Left lung (tissue), 4 donors: ENCODE measurements at regions not wholly inside any gene's neighbourhood (a gene's known extent, or its start where the extent isn't known, plus 50 kb on each side); places are given as distances from the start of the nearest gene placed in this dataset.

ENCODE experiments used
- ATAC-seq: fragments of 200-7000 bp; cut with Tn5 transposase; one replicate; pipeline ENCODE4 v1.9.1; 2020; ENCODE audit warnings: moderate library complexity
- DNase-seq, 4 donors: peaks; one replicate each; pipeline ENCODE4 v3.0.0-alpha.2; 2013 to 2020
- H3K27ac ChIP-seq, 2 donors: fragments of 200-600 bp; sonication (generic) in 1 of 2; one replicate each; pipeline versions ENCODE4 v1.5.0 to v1.8.0; 2020 to 2021
- H3K27me3 ChIP-seq, 2 donors: fragments of 200-600 bp; sonication (generic) in 1 of 2; one replicate each; pipeline versions ENCODE4 v1.5.0 to v1.8.0; 2020 to 2021
- H3K36me3 ChIP-seq, 2 donors: fragments of 200-600 bp; sonication (generic) in 1 of 2; one replicate each; pipeline versions ENCODE4 v1.5.0 to v1.8.0; 2020 to 2021
- H3K4me1 ChIP-seq, 2 donors: fragments of 200-600 bp; one replicate each; pipeline ENCODE4 v1.8.0; 2021
- H3K4me3 ChIP-seq, 2 donors: fragments of 200-600 bp; sonication (generic) in 1 of 2; one replicate each; pipeline versions ENCODE4 v1.5.0 to v1.8.0; 2020 to 2021; ENCODE audit warnings: mild to moderate bottlenecking in 1 of 2
- H3K9me3 ChIP-seq, 2 donors: fragments of 200-600 bp; sonication (generic) in 1 of 2; one replicate each; pipeline versions ENCODE4 v1.5.0 to v1.8.0; 2020 to 2021
- CTCF ChIP-seq, 2 donors: fragments of 200-600 bp; sonication (generic) in 1 of 2; IDR thresholded peaks; one replicate each; pipeline versions ENCODE4 v1.5.0 to v1.8.0; 2021; ENCODE audit warnings: antibody characterized with exemption in 2 of 2
- intact Hi-C, 2 donors: fragments of 100-400 bp; cut with DNase I; formaldehyde crosslinking; loops; one replicate each; pipeline versions ENCODE4 v1.11.2 to v1.14.2; 2022
- donor health status: DM: no; HTN: yes; CAD: no.
- donor health status: DM: no; HTN: no; CAD: no.

- Histone ChIP-seq H3K4me3 (no peak overlapping the region), H3K4me1 (no peaks in the 10 kb centered on the region), H3K36me3 (no peaks in the 10 kb centered on the region), H3K27me3 (no peaks in the 10 kb centered on the region), H3K9me3 (no peaks in the 10 kb centered on the region), H3K27ac (no peak overlapping the region)
- DNase-seq (no peak), ATAC-seq (no peak)
- intact Hi-C loops: no loop called here
- no peak for TF ChIP-seq CTCF (IDR thresholded peaks at IDR 0.05)
These were observed 105.3 kb upstream of the ITGA6 start for GRCh38 chr2:172322049-172322448.

- ATAC-seq (no peak), DNase-seq (no peak)
- no peaks in the 10 kb centered on the region for H3K9me3 ChIP-seq
- H3K36me3 ChIP-seq: no peaks in the 10 kb centered on the region
- no peak for TF ChIP-seq CTCF (IDR thresholded peaks at IDR 0.05)
- no peak overlapping the region for H3K4me3 ChIP-seq
- H3K27me3 ChIP-seq: no peaks in the 10 kb centered on the region
- no peaks in the 10 kb centered on the region for H3K4me1 ChIP-seq
- H3K27ac ChIP-seq: no peak overlapping the region
- intact Hi-C loops: no loop called here
These were observed 104.1 kb upstream of the ITGA6 start for GRCh38 chr2:172323256-172323655.

GRCh38 chr2:172323861-172324597 lies 103.4 kb upstream of the ITGA6 start:
- no peak overlapping the region for H3K27ac ChIP-seq
- no peaks in the 10 kb centered on the region for H3K9me3 ChIP-seq
- intact Hi-C loops: no loop called here
- no peaks in the 10 kb centered on the region for H3K27me3 ChIP-seq
- H3K36me3 ChIP-seq: no peaks in the 10 kb centered on the region
- DNase-seq (no peak), ATAC-seq (no peak)
- TF ChIP-seq CTCF (IDR thresholded peaks at IDR 0.05): no peak
- no peaks in the 10 kb centered on the region for H3K4me1 ChIP-seq
- no peak overlapping the region for H3K4me3 ChIP-seq

GRCh38 chr2:172326211-172326509 lies 101.2 kb upstream of the ITGA6 start:
- ATAC-seq (no peak), DNase-seq (no peak)
- H3K36me3 ChIP-seq: no peaks in the 10 kb centered on the region
- no peak overlapping the region for H3K4me3 ChIP-seq
- TF ChIP-seq CTCF (IDR thresholded peaks at IDR 0.05): no peak
- no peaks in the 10 kb centered on the region for H3K27me3 ChIP-seq
- no peak overlapping the region for H3K27ac ChIP-seq
- peaks cover 0 to 4% of the 10 kb centered on the region in 2 donors for H3K4me1 ChIP-seq
- no peaks in the 10 kb centered on the region for H3K9me3 ChIP-seq
- intact Hi-C loops: no loop called here

GRCh38 chr2:172328103-172328841 lies 99.1 kb upstream of the ITGA6 start:
- Histone ChIP-seq H3K4me1 (peaks cover 0 to 4% of the 10 kb centered on the region in 2 donors), H3K27ac (no peak overlapping the region), H3K9me3 (no peaks in the 10 kb centered on the region), H3K27me3 (no peaks in the 10 kb centered on the region), H3K36me3 (no peaks in the 10 kb centered on the region), H3K4me3 (no peak overlapping the region)
- ATAC-seq (no peak), DNase-seq (no peak)
- TF ChIP-seq CTCF (IDR thresholded peaks at IDR 0.05): no peak
- intact Hi-C loops: no loop called here
